NCI-H524 (cell line): ENCODE measurements at regions not wholly inside any gene's neighbourhood (a gene's known extent, or its start where the extent isn't known, plus 50 kb on each side); places are given as distances from the start of the nearest gene placed in this dataset.

Experiments
- DNase-seq, 2 experiments: peaks; one replicate each; lab custom pipeline; 2025; lab: John Stamatoyannopoulos, UW

DNA sequence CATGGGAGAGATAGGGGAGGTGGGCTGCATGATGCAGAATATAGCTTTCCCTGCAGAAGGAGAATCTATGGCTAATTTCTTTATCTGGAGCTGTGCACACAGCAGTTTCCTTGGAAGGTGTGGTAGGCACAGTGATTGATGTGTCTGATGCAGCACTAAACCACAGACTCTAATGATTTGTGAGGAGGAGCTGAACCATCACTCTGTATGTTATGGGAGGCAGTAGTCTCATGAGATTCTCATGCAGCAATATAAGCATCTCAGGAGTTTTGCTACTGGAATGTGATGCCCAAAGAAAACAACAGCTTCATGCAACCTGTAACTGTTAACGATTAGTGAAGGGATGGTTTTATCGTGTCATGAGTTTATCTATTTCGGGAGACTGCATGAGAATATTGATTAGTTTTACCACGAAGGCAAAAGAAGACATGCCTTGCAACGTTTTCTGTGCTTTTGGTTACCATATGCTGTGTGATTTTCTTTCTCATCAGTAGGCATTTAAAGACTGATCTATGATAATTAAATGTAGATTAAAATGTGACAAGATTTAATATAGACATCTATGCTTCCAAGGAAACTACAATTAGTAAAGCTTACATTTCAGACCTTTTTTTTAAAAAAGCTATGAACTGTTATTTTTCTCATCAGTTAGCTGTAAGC lies 286.8 kb downstream of the ARL6IP6 start:
- DNase-seq = no peak

DNA sequence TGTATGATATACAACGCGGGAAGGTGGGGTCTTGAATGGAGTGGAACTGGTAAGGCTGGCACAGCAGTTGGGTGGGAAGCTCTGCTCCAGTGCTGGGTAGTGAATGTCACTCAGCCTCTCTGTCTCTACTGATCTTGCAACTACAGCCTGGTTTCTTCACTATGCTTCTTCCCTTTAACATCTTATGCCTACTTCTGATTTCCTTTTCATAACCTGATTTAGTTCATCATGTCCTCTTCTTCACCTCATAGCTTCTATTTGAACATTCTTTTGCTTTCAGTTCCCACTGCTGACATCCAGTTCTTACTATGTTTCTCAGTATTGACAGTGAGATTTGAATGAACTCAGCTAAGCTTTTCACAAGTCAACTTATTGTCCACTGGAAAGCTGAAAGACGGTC lies 286.2 kb downstream of the ARL6IP6 start:
- DNase-seq = no peak

DNA sequence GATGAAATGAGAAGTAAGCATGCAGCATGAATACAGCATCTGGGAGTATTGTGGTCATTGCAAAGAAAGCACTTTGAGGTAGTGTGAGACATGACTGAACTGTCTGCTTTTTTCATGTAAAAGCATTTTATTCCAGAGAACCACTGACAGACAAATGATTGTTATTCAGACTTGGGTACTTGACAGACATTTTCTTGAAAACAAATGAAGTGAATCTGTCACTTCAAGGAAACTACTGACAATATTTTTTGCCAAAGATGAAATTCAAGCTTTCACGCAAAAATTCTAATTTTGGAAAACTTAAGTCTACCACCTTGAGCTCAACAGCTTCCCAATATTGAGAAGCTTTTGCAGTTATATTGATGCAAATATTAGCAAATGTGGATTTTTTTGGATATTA lies 255.7 kb downstream of the ARL6IP6 start:
- DNase-seq = no peak

DNA sequence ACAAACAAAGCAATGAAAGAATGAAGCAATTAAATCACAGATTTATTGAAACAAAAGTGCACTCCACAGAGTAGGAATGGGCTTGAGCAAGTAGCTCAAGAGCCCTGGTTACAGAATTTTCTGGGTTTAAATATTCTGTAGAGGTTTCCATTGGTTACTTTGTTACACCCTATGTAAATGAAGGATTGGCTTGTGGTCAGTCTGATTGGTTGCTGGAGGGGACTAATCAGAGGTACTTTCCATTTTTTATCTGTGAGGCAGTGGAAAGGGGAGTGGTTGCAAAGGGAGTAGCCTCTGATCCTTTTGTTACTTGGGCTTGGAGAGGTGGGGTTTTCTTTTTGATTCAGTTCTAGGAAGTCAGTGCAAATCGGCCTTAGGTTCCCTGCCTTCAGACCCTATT lies 253.3 kb downstream of the ARL6IP6 start:
- DNase-seq = no peak

DNA sequence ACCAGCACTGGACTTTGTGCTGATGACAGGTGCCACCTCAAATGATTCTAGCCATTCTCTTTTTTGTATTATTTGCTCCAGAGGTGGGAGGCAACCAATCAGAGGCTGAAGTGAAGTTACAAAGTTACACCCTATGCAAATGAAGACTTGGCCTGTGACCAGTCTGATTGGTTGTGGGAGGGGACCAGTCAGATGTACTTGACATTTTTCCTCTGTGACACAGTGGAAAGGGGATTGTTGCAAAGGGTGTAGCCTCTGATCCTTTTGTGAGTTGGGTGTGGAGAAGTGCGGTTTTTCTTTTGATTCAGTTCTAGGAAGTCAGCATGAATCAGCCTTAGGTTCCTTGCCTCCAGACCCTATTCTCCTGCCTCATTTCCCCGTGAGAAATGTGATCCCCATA lies 244.0 kb downstream of the ARL6IP6 start:
- DNase-seq = no peak

DNA sequence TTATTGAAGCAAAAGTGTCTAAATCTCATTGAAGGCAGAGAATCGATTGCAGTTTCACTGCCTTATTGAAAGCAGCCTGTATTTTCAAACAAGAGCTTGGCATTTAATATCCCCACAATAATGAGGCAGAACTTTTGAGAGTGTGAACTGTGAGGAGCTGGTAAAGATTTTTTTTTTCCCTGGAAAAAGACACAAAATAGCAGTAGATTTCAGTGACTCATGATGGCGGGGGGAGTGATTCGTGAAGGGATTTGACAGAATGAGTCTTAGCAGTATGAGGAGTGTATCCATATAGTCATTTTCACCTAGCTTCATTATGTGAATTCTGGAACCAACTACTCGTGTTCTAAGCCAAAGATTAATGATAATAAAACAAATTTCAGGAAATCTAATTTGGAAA lies 242.9 kb downstream of the ARL6IP6 start:
- no peak for DNase-seq

DNA sequence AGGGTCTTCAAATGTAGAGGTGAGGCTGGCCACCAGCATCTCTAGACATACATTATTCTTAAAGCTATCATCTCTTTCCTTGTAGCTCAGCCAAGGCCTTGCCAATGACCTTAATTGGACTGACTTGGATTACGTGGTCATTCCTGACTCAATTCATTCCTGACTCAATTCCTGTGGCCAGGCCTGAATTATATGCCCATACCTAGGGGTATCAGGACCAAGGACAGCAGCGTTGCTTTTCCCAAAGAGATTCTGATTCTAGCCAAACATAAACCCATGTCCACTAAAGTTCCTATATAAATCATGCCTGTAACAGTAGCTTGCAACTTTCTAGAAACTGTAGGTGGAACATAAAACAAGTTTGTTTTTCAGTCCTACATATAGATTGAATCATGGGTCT lies 231.7 kb downstream of the ARL6IP6 start:
- DNase-seq = no peak

DNA sequence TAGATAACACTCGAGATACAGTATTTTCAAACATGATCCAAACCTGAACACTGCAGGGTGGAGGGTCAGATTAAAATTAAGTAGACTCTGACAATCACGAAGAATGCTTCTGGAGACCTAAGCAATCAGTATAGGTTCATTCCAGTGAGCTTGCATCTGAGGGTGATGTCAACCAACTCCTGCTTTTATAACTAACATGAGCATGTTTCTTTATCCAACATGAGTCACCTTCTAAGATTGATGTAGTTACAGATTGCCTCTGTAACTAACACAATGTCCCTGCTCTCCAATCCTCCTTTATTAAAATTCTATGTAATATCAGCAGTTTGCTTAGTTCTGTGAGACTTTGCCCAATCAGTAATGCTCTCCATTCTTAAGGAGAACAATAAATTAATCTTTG lies 225.7 kb downstream of the ARL6IP6 start:
- no peak for DNase-seq

DNA sequence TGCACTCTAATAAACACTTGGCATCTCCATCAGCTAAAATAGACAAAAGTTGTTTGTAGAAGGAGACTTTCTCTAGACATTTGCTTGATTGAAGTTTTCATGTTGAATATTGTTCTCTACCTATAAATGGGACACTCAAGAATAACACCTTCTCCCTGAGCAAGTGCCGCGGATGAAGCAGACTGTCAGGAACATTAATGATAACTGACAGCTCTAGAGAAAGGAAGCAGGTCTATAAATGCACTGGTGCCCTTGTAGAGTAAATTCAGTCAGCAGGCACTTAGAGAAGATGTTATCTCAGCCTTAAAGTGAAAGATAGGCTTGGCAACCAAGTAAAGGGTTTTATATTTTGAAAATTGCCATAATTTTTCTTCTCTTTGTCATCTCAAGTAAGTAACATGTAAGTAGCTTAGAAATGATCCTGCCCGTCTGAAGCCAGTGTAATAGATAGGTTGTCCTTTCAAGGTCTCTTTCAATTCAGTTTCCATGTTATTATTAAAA lies 224.6 kb downstream of the ARL6IP6 start:
- DNase-seq = no peak

DNA sequence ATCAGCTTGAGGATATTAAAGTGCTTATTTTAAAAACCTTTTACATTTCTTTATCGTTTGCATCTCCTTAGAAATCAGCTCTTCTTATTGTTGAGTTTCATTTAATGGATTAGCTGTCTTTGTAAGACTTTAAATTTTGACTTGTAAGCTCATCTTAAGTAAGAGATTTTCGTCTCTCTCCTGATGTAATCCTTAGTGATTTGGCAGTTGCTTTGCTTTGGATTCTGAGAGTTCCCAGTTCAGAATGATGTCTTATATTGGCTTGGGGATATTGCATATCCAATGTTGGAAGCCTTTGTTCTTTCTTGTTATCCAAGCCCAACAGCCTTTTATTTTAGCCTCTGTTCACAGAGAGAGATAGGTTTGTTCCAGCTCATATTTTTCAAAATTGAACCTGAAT lies 212.1 kb downstream of the ARL6IP6 start:
- DNase-seq = no peak

DNA sequence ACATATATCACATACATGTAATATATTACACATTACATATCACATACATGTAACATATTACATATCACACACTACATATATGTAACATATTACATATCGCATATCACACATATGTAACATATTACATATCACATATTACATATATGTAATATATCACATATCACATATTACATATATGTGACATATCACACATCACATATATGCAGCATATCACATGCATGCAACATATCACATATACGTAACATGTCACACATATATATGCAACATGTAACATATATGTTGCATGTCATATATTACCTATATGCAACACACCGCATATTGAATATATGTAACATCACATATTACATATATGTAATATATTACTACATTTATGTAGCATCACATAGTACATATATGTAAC lies 211.2 kb downstream of the ARL6IP6 start:
- no peak for DNase-seq

DNA sequence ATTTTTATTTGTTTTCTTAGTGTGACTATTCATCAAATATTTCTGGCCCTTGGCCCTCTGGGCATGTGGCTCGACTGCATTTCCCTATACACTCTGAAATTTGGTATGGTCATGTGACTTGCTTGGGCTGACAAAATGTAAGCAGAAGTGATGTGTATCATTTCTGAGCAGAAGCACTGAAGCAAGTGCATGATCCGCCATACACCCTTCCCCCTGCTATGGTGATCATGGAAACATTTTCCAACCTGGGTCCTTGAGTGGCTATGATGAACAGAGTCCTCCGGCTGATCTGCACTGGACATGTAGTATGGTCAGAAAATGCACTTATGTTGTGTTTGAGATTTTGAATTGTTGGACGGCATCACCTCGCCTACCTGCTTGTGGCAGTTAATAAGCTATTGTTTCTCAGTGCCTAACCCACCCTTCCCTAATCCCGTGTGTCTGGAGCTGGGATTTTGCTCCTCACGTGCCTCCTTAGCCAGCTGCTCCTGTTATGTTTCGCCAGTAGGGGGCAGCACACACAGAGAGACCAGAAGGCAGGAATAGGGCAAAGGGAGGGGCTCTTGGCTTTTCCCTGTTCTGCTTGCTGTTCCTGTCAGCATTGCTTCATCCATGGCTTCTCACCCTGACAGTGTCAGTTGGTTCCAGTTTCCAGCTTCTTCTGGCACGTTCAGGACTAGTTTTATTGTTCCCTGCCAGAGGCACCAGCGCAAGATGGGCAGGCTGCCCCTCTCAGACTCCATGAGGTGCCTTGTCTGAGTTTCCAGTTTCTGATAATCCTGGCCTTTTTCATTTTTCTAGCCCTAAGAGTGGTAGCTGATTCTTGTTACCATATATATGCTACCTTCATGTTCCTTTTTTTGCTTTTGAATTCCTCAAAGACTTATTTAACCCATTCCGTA lies 207.4 kb downstream of the ARL6IP6 start:
- peak; percentile 71 to 82 for DNase-seq

DNA sequence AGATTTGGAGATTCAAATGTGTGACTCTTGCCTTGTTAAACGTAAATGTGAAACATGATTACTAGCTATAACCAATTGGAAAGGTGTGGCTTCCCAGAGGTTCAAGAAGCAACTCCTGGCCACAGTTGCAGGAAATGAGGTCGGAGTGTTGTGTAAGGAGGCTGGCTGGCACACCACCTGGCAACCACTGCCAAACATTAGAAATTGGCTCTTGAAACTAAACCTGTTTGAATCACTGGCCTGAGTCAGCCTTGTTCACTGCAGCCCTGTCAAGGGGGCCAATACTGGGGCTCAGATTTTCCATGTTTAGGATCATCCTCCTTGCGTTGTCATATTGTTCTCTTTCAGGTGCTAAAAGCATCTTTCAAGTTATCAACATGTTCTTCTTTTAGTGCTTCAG lies 206.3 kb downstream of the ARL6IP6 start:
- no peak for DNase-seq

DNA sequence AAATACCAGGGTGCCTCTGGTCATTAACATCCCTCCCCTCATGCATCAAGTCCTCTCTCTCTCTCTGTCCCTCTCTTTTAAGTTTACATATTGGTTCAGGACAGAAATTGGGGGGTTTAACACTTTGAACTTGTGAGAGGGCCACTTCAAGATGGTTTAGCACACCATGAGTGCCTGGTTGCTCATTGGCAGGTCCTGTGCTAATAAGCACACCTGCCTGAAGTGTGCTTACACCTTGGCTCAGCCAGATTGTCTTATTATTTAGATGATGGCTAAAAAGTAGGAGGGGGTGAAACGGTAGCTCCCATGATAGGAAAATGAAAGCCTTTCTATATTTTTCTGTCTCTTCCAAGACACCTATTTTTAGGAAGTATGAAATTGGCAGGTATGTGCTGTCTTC lies 205.8 kb downstream of the ARL6IP6 start:
- DNase-seq = no peak

DNA sequence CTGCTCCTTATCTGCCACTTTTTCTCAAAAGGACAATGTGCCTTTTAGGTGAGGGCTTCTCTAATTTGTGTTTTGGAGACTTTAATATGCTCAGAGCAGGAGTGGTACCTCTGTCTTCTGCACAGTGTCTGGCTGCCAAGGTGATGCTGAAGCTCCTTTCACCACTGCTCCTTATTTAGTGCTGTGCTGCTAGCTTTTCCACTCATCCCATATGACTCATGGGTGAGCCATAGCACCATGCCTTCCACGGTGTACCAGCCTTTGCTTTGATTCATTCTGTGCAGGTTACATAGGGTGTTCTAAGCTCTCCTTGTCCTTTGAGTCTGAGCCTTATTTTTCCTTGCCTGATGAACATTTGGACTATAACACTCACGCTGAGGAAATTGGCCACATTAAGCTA lies 202.4 kb downstream of the ARL6IP6 start:
- DNase-seq = no peak

DNA sequence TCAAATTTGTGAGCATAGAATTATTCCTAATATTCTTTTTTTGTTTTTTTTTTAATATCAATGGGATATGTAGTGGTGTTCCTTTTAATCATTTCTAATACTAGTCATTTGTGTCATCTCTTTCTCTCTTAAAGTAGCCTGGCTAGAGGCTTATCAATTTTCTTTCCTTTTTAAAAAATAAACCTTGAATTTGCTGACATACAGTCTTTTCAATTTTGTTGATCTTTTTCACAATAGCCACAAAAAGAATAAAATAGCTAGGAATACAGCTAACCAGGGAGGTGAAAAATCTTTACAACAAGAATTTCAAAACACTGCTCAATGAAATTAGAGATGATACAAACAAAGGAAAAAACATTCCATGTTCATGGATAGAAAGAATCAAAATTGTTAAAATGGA lies 192.6 kb downstream of the ARL6IP6 start:
- DNase-seq = no peak

DNA sequence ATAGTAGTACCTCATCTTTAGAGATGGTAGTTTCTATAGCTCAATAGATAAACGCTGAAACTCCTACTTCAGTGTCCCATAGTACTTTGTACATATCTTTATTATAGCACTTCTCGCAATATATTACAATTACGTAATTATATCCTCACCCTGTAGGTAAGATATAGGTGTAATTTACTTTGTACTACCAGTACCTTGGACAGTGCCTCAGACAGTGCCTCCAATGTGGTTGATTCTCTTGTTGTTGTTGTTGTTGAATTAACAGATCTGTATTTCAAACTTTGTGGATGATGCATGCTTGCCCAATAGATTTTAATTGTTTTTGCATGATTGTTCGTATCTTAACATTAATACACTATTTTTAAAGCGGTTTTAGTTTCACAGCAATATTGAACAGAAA lies 188.6 kb downstream of the ARL6IP6 start:
- no peak for DNase-seq

DNA sequence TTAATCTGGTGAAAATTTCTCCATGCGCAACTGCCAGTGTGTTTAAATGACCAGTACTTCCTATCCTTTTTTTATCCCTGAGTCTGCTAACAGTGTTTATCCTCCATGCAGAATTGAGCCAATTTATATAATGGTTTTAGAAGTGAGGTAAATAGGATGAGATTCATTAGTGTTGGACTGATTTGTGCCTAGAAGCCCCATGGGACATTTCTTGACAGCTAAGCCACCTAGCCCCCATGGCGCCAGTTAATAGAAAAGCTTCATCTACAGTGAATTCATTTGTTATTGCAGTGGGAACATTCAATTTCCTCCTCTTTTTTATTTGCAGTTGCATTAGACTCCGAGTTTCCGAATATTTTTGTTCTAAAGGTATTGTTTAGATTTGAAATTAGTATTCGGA lies 175.6 kb downstream of the ARL6IP6 start:
- DNase-seq = no peak

DNA sequence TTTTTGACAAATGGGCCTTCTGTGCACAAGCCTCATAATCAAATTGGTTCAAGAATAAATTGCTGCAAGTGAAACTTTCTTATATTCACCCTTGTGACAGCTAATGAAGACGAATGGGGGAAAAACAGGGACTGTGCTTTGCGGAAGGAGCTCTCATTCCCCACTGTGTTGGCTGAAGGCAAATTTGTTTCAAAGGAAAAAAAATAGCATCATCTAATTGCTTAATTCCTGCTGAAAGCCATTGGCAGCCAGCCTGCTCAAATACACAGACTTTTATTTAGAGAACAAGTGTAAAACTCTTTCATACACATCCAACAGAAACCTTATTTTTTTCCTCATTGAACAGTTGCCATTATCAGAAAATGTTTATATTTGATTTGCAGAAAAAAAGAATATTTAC lies 172.3 kb downstream of the ARL6IP6 start:
- no peak for DNase-seq

DNA sequence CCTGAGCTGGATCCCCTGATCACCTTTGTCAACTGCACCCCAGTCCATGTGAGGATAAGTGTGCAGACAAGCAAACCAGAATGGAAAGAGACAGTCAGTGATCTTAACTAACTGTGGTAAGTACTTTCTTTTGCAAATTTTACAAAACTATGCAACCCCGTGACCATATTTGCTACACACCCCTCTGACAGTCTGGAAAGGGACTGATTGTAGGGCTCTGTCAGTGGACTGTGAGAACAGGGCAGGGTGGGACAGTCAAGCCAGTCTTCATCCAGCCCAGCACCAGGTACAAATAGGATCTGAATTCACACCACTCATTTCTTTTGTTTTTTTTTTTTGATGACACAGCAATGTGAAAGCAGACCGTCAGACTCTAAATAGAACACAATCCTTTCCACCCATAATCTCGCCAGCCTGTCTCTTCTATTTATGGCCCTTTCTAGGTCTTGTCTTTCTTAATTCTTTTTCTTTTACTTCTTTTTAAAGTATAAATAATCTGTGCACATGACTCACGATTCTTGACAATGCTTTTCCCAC lies 165.6 kb downstream of the ARL6IP6 start:
- no peak for DNase-seq

DNA sequence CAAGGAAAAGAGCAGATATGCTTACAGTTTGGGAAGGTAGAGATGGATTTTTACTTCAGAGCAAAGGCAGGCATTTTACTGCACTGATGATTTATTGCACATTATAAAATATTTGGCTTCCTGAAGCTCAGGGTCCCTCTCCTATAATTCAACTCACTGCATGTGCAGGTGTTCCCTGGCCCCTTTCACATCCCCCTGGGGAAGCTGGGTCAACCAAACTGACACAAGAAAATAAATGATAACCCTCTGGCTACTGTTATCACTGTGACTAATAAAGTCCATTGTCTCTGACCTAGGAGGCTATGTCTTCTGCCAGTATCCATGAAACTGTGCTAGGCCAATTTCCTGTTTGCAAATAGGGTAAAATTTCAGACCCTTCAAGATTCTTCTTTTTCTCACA lies 163.1 kb downstream of the ARL6IP6 start:
- DNase-seq = no peak

DNA sequence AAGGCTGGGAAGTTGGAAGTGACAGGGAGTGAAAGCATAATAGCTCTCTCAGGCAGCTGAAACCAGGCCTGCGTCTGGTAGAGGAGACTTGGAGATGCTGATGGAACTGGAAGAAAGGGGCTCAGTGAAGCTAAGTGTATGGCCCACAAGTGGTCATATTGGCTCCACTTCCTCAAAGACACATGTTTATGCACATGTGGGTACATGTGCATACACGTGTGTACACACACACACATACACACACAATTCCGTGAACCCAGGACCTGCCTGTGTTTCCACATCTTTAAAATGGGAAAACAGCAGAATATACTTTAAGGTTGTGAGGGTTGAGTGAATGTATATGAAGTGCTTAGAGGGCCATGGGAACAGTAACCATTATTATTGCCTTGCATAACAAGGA lies 160.9 kb downstream of the ARL6IP6 start:
- DNase-seq = no peak
